Kidney (tissue), 13 donors: ENCODE measurements at regions not wholly inside any gene's neighbourhood (a gene's known extent, or its start where the extent isn't known, plus 50 kb on each side); places are given as distances from the start of the nearest gene placed in this dataset.

Experiments used
- DNase-seq, 5 donors: peaks; one replicate each; pipeline ENCODE4 v3.0.0-alpha.2; 2013 to 2020
- FAIRE-seq: peaks from 2 replicates; lab custom pipeline; 2012; peaks lifted over from hg19 to GRCh38; lab: Jason Lieb, UNC
- H3K27ac ChIP-seq, 2 donors: one replicate each; pipeline ENCODE4 v1.7.0; 2013; ENCODE audit warnings: low read depth in 2 of 2, low read length in 2 of 2, inconsistent platforms in 1 of 2
- H3K27me3 ChIP-seq: one replicate; pipeline ENCODE4 v1.7.1; 2013; ENCODE audit warnings: low read length, inconsistent platforms; ENCODE audit not compliant: control insufficient read depth, insufficient read depth
- H3K36me3 ChIP-seq, 3 donors: one replicate each; pipeline versions ENCODE4 v1.7.0 to v1.7.1; 2013; ENCODE audit warnings: low read length in 3 of 3, control low read depth in 1 of 3, inconsistent platforms in 1 of 3; ENCODE audit not compliant: insufficient read depth in 3 of 3, control insufficient read depth in 2 of 3
- H3K4me1 ChIP-seq, 3 donors: one replicate each; pipeline versions ENCODE4 v1.7.0 to v1.7.1; 2013; ENCODE audit warnings: low read length in 3 of 3, inconsistent platforms in 1 of 3, low read depth in 1 of 3; ENCODE audit not compliant: control insufficient read depth in 2 of 3, insufficient read depth in 2 of 3
- H3K4me3 ChIP-seq, 3 donors: one replicate each; pipeline versions ENCODE4 v1.7.0 to v1.8.1; 2013; ENCODE audit warnings: low read length in 3 of 3, control low read depth in 1 of 3, inconsistent platforms in 1 of 3
- H3K9ac ChIP-seq, 3 donors: one replicate each; pipeline versions ENCODE4 v1.7.0 to v1.7.1; 2013; ENCODE audit warnings: low read length in 3 of 3, control low read depth in 1 of 3, inconsistent platforms in 1 of 3
- H3K9me3 ChIP-seq, 3 donors: one replicate each; pipeline versions ENCODE4 v1.7.0 to v1.7.1; 2013; ENCODE audit warnings: low read length in 3 of 3, control low read depth in 1 of 3, inconsistent platforms in 1 of 3; ENCODE audit not compliant: control insufficient read depth in 2 of 3, insufficient read depth in 1 of 3
- intact Hi-C: fragments of 100-400 bp; cut with DNase I; formaldehyde crosslinking; loops from one replicate; pipeline ENCODE4 v1.11.1; 2022
- TF ChIP-seq, protein P1 (sequence below): IDR thresholded peaks from 3 replicates; pipeline ENCODE4 v1.5.1; 2012; ENCODE audit warnings: mild to moderate bottlenecking, moderate library complexity, borderline replicate concordance; ENCODE audit not compliant: insufficient read depth; ENCODE audit errors: extremely low read depth
- donor health status: control.
- donor health status: control.
- donor health status: control.
- donor health status: control.
- donor health status: control.
- donor health status: DM: yes; HTN: yes; CAD: no.
- donor health status: Normal renal cell carcinoma (clear cell type).

DNA sequence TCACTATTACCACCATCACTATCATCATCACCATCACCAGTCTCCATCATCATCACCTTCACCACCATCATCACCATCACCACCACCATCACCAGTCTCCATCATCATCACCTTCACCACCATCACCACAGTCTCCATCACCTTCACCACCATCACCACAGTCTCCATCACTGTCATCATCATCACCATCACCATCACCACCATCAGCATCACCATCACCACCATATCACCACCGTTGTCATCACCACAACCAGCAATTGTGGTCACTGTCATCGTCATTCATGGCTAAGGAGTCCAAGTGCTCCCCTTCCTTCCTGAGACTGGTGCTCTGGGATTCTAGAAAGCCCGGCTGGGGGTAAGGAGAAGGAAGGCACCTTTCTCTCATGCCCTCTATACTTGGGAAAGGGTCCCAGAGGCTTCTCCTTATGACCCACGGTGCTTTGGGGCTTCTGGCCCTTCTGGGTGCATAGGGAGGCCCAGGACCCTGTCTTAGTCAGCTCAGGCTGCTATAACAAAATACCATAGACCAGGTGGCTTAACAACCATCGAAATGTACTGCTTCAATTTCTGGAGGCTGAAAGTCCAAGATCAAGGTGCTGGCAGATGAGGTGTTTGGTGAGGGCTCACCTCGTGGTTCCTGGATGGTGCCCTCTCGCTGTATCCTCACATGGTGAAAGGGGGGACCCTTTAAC is 93.4 kb upstream of the GSE1 start:
- Histone ChIP-seq H3K27me3 (no peaks in the 10 kb centered on the region), H3K9me3 (peaks cover 0 to 2% (median 0%) of the 10 kb centered on the region in 3 donors), H3K4me3 (no peak overlapping the region), H3K36me3 (peaks cover 0 to 4% (median 0%) of the 10 kb centered on the region in 3 donors), H3K9ac (no peak overlapping the region), H3K27ac (no peak overlapping the region), H3K4me1 (peaks cover 10 to 29% (median 15%) of the 10 kb centered on the region in 3 donors)
- FAIRE-seq (no peak), DNase-seq (no peak)
- TF ChIP-seq, protein P1, sequence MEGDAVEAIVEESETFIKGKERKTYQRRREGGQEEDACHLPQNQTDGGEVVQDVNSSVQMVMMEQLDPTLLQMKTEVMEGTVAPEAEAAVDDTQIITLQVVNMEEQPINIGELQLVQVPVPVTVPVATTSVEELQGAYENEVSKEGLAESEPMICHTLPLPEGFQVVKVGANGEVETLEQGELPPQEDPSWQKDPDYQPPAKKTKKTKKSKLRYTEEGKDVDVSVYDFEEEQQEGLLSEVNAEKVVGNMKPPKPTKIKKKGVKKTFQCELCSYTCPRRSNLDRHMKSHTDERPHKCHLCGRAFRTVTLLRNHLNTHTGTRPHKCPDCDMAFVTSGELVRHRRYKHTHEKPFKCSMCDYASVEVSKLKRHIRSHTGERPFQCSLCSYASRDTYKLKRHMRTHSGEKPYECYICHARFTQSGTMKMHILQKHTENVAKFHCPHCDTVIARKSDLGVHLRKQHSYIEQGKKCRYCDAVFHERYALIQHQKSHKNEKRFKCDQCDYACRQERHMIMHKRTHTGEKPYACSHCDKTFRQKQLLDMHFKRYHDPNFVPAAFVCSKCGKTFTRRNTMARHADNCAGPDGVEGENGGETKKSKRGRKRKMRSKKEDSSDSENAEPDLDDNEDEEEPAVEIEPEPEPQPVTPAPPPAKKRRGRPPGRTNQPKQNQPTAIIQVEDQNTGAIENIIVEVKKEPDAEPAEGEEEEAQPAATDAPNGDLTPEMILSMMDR = no peak
- intact Hi-C loops = no loop called here

DNA sequence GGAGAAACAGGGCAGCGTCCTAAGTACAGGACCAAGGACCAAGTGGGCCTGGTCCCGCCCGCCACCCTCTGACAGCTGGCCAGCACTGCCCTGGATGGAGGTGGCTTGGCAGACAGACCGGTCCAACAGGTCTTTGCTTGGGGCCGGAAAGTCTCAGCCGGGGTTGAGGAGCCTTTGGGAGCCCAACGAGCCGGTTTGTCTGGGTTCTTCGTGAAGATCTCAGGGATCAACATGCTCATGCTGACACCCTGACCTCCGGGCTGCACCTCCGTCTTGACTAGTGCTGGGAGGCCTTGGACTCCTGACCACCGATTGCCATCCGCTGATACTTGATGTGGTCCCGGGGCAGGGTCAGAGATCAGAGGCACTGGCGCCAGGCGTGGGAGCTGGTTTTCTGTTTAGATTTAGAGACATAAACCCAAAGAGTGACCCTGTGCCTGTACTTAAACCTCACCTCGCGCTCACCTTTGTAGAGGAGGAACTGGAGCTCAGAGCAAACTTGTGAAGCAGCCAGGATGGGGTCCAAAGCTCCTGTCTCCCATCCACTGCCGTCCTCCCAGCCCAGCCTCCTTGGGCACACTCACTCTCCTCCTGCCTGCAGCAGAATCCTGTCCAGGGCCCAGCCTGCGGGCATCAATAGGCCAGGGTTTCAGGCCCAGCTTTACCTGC is 92.1 kb upstream of the GSE1 start:
- no peak for FAIRE-seq
- H3K27ac ChIP-seq = peak overlapping the region; percentile 15 to 32
- no peak overlapping the region for H3K9ac ChIP-seq

DNA sequence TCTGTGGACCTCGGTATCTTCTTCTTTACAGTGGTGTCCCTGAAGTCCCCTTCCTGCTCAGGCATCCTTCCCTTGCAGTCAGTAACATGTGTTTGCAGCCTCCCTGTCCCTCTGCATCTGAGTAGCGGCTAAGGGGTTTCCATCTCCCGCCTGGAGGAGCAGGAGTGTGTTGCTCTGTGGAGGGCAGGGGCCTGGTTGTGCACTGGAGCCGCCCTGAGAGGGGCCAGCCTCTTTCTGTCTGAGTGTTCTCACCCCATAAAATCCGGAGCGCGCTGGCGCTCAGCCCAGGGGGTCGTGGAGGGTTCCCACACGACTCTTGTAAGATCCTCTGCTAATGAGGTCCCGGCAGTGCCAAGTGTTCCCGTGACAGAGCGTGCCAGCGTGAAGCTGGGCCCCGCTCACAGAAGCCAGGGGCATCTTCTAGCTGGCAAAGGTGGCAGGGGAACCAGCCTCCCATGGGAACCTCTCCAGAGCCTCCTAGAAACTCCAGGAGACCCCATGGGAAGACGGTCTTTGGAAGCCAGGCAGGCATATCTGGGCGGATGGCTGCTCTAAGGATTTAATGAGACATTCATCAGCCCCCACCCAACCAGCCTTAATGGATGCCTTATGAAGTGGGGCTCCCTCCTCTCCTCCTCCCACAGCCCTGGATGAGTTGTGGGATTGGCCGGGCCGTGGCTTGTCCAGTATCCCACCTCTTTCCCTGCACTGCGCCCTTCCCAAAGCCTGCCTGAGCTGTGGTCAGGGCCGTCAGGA is 91.4 kb upstream of the GSE1 start:
- TF ChIP-seq, protein P1 = no peak
- no peak overlapping the region for H3K4me3 ChIP-seq
- DNase-seq = peak in 3 of 5 donors; percentile 74 to 87 (median 75)
- no peak overlapping the region for H3K27ac ChIP-seq
- H3K4me1 ChIP-seq = peaks cover 10 to 23% (median 11%) of the 10 kb centered on the region in 3 donors
- no peak overlapping the region for H3K9ac ChIP-seq
- intact Hi-C loops = no loop called here
- H3K36me3 ChIP-seq = peaks cover 0 to 4% (median 0%) of the 10 kb centered on the region in 3 donors
- FAIRE-seq = no peak
- no peaks in the 10 kb centered on the region for H3K27me3 ChIP-seq
- H3K9me3 ChIP-seq = peaks cover 0 to 2% (median 0%) of the 10 kb centered on the region in 3 donors

More for the DNA sequence above, 92.1 kb upstream of the GSE1 start:
- intact Hi-C loops = no loop called here
- Histone ChIP-seq H3K27me3 (no peaks in the 10 kb centered on the region), H3K4me3 (no peak overlapping the region), H3K4me1 (peaks cover 10 to 23% (median 11%) of the 10 kb centered on the region in 3 donors), H3K36me3 (peaks cover 0 to 4% (median 0%) of the 10 kb centered on the region in 3 donors), H3K9me3 (peaks cover 0 to 2% (median 0%) of the 10 kb centered on the region in 3 donors)
- peak in 4 of 5 donors; percentile 71 to 92 (median 76) for DNase-seq
- TF ChIP-seq, protein P1 = no peak
